ENCODE measurements at regions not wholly inside any gene's neighbourhood (a gene's known extent, or its start where the extent isn't known, plus 50 kb on each side); places are given as distances from the start of the nearest gene placed in this dataset.

- no peak overlapping the region for H3K4ac ChIP-seq (ENCODE audit: low read depth, low read length)
- no CpG with 5 or more reads among the region's 15 CpGs for WGBS (ENCODE audit: extremely low coverage, insufficient read length, low lambda C conversion rate)
- H3K79me1 ChIP-seq (ENCODE audit: insufficient read depth, low read depth, low read length, poor library complexity, severe bottlenecking): no peaks in the 10 kb centered on the region
- H2BK5ac ChIP-seq (ENCODE audit: insufficient read length, low read length): no peak overlapping the region
- Mint-ChIP-seq H3K27ac (peak overlapping the region in 2 of 3 experiments; percentile 88 to 94; a peak in 5 of 7 replicates), H3K4me3 (no peak overlapping the region), H3K36me3 (ENCODE audit: insufficient read depth in 1 of 3, low read depth in 3 of 3) (no peaks in the 10 kb centered on the region), H3K27me3 (ENCODE audit: low read depth) (peaks cover 4% of the 10 kb centered on the region), H3K9me3 (no peaks in the 10 kb centered on the region), H3K4me1 (peaks cover 12 to 14% of the 10 kb centered on the region in 2 experiments)
- H3T11ph ChIP-seq (ENCODE audit: low read length): no peak overlapping the region
- H3K9me3 ChIP-seq (ENCODE audit: control insufficient read depth, low read depth, low read length): no peaks in the 10 kb centered on the region
- H3K23me2 ChIP-seq (ENCODE audit: insufficient read length, low read depth, low read length, poor library complexity, severe bottlenecking): no peaks in the 10 kb centered on the region
- H2BK120ac ChIP-seq (ENCODE audit: low read depth, low read length, poor library complexity, severe bottlenecking): no peak overlapping the region
- DNase-seq: peak; percentile 57
- H2AFZ ChIP-seq (ENCODE audit: low read length): no peak overlapping the region
- H3K18ac ChIP-seq (ENCODE audit: insufficient read length, low read depth, low read length): no peak overlapping the region
- H3K27me3 ChIP-seq (ENCODE audit: insufficient read depth, low read length): no peaks in the 10 kb centered on the region
- no peak overlapping the region for H4K5ac ChIP-seq (ENCODE audit: insufficient read length, low read depth, low read length)
- H3K56ac ChIP-seq (ENCODE audit: insufficient read length, low read depth, low read length): no peak overlapping the region
- H3K27ac ChIP-seq (ENCODE audit: insufficient read length, low read depth, low read length): no peak overlapping the region
- no peak overlapping the region for H2BK20ac ChIP-seq (ENCODE audit: low read depth, low read length, poor library complexity, severe bottlenecking)
- no peak for TF ChIP-seq CTCF (conservative IDR thresholded peaks at IDR 0.05)
- no peak overlapping the region for H3K4me2 ChIP-seq (ENCODE audit: insufficient read depth, insufficient read length, low read length)
- no peaks in the 10 kb centered on the region for H4K20me1 ChIP-seq (ENCODE audit: control insufficient read depth, insufficient read depth, insufficient read length)
- H4K91ac ChIP-seq (ENCODE audit: insufficient read length, low read depth, low read length): no peak overlapping the region
- H2BK12ac ChIP-seq (ENCODE audit: insufficient read length, low read depth, low read length): no peak overlapping the region
- H2AK5ac ChIP-seq (ENCODE audit: insufficient read length, low read length): no peak overlapping the region
- no peaks in the 10 kb centered on the region for H3K79me2 ChIP-seq (ENCODE audit: insufficient read depth, low read length)
- peak overlapping the region; percentile 14 for H4K8ac ChIP-seq (replicated peaks; ENCODE audit: insufficient read length, low read depth, low read length)
- no peak overlapping the region for H2BK15ac ChIP-seq (ENCODE audit: low read depth, low read length)
- H3K9ac ChIP-seq (ENCODE audit: extremely low read depth, insufficient read length, low read length): no peak overlapping the region
- peaks cover 7% of the 10 kb centered on the region; the same call in 1 of the 2 replicates for H3K4me1 ChIP-seq (ENCODE audit: insufficient read depth, low read length)
- H3K14ac ChIP-seq (ENCODE audit: insufficient read depth, low read length): no peak overlapping the region; the same call in 1 of the 2 replicates
- no peak overlapping the region for H3K23ac ChIP-seq (ENCODE audit: insufficient read length, low read depth, low read length)
These were observed 51.4 kb upstream of the SIM2 start for GRCh38 chr21:36647279-36648093.
